ENCODE measurements at regions not wholly inside any gene's neighbourhood (a gene's known extent, or its start where the extent isn't known, plus 50 kb on each side); places are given as distances from the start of the nearest gene placed in this dataset.

DNA sequence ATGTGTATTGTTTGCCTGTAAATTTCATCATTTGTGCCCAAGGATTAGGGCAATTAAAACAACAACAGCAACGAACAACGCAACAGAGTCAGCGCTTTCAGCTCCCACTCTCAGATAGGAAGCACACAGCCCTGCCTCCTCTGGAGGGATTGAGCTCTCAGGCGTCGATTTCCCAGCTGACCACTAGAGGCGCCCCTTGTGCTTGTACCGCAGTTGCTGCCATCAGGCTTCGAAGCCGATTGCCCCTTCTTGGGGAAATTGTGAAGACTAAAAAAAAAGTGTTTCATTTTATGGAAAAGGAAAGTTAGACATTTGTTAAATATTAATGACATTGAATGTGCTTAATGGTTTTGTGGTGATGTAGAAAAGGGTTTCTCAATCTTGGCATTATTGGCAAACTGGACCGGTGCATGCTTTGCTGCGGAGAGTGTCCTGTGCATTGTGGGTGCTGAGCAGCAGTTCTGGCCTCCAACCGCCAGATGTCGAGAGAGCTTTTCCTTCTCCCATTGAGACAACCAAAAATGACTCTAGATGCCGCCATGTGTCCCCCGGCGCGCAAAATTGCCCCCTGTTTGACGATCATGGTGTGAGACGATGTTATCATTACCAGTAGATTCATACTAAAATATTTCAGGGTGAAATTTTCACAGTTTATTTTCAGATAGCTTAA, 650.4 kb upstream of the RBFOX1 start:
- TF ChIP-seq TAF1 (IDR thresholded peaks at IDR 0.05; ENCODE audit: borderline replicate concordance, insufficient read depth, low read length) (no peak), FOXP2 (optimal IDR thresholded peaks at IDR 0.05; ENCODE audit: borderline replicate concordance, extremely low read depth, extremely low read length, insufficient read depth) (no peak), SIN3A (IDR thresholded peaks at IDR 0.05; ENCODE audit: borderline replicate concordance, insufficient read depth, low read length) (no peak), POLR2AphosphoS5 (IDR thresholded peaks at IDR 0.05; ENCODE audit: low read depth, low read length) (no peak)
- TF ChIP-seq, protein P1, sequence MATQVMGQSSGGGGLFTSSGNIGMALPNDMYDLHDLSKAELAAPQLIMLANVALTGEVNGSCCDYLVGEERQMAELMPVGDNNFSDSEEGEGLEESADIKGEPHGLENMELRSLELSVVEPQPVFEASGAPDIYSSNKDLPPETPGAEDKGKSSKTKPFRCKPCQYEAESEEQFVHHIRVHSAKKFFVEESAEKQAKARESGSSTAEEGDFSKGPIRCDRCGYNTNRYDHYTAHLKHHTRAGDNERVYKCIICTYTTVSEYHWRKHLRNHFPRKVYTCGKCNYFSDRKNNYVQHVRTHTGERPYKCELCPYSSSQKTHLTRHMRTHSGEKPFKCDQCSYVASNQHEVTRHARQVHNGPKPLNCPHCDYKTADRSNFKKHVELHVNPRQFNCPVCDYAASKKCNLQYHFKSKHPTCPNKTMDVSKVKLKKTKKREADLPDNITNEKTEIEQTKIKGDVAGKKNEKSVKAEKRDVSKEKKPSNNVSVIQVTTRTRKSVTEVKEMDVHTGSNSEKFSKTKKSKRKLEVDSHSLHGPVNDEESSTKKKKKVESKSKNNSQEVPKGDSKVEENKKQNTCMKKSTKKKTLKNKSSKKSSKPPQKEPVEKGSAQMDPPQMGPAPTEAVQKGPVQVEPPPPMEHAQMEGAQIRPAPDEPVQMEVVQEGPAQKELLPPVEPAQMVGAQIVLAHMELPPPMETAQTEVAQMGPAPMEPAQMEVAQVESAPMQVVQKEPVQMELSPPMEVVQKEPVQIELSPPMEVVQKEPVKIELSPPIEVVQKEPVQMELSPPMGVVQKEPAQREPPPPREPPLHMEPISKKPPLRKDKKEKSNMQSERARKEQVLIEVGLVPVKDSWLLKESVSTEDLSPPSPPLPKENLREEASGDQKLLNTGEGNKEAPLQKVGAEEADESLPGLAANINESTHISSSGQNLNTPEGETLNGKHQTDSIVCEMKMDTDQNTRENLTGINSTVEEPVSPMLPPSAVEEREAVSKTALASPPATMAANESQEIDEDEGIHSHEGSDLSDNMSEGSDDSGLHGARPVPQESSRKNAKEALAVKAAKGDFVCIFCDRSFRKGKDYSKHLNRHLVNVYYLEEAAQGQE (IDR thresholded peaks at IDR 0.05; ENCODE audit: insufficient read depth in 1 of 2, low read depth in 2 of 2, low read length in 2 of 2) = no peak

DNA sequence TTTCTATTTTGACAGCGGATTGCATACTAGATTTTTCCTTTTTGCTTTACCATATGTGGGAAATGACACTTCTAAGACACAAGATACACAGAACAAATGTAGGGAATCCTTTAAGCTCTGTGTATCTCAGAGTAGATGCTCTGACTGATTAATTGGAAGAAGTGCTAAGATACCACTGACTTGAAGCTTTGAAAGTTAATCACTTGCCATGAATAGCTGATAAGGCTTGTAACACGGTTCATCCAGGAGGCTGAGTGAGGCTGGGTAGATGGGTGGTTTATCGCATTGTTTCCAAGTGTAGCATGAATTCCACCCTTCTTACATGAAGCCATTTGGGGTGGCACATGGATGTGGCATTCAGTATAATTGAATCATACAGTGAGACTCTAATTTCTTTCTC, 654.1 kb upstream of the RBFOX1 start:
- TF ChIP-seq TAF1 (IDR thresholded peaks at IDR 0.05; ENCODE audit: borderline replicate concordance, insufficient read depth, low read length) (no peak), SIN3A (IDR thresholded peaks at IDR 0.05; ENCODE audit: borderline replicate concordance, insufficient read depth, low read length) (no peak), POLR2AphosphoS5 (IDR thresholded peaks at IDR 0.05; ENCODE audit: low read depth, low read length) (no peak), FOXP2 (optimal IDR thresholded peaks at IDR 0.05; ENCODE audit: borderline replicate concordance, extremely low read depth, extremely low read length, insufficient read depth) (no peak)
- TF ChIP-seq, protein P1 (IDR thresholded peaks at IDR 0.05; ENCODE audit: insufficient read depth in 1 of 2, low read depth in 2 of 2, low read length in 2 of 2) = no peak

DNA sequence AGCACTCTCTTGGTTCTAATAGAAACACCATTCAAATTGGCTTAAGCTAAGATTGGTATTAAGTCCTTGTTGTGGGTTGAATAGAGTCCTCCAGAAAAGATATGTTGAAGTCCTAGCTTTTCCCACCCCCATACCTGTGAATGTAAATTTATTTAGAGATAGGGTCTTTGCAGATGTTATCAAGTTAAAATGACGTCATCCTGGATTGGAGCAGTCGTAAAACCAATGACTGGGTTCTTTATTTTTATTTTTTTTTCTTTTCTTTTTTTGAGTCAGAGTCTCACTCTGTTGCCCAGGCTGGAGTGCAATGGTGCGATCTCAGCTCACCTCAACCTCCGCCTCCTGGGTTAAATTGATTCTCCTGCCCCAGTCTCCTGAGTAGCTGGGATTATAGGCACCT, 658.6 kb upstream of the RBFOX1 start:
- TF ChIP-seq POLR2AphosphoS5 (IDR thresholded peaks at IDR 0.05; ENCODE audit: low read depth, low read length) (no peak), FOXP2 (optimal IDR thresholded peaks at IDR 0.05; ENCODE audit: borderline replicate concordance, extremely low read depth, extremely low read length, insufficient read depth) (no peak), SIN3A (IDR thresholded peaks at IDR 0.05; ENCODE audit: borderline replicate concordance, insufficient read depth, low read length) (no peak), TAF1 (IDR thresholded peaks at IDR 0.05; ENCODE audit: borderline replicate concordance, insufficient read depth, low read length) (no peak)
- TF ChIP-seq, protein P1 (IDR thresholded peaks at IDR 0.05; ENCODE audit: insufficient read depth in 1 of 2, low read depth in 2 of 2, low read length in 2 of 2) = no peak

DNA sequence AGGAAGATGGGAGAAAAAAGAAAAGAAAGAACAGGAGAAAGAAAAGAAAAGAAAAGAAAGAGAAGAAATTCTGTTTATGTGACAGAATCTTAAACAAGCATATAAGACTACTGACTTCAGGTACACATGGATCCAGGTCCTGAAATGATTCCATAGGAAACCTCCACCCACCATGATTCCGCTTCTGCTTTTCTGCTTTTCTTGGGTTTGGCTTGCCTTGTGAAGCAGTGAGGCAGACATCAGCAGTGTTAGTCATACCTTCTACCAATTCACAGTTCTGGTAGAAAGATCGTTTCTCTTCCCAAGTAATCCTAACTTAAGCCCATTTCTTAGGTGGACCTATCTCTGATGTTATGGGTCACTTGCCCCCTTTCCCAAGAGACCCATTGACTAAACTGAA, 660.1 kb upstream of the RBFOX1 start:
- no peak for TF ChIP-seq FOXP2 (optimal IDR thresholded peaks at IDR 0.05; ENCODE audit: borderline replicate concordance, extremely low read depth, extremely low read length, insufficient read depth)
- no peak for TF ChIP-seq TAF1 (IDR thresholded peaks at IDR 0.05; ENCODE audit: borderline replicate concordance, insufficient read depth, low read length)
- TF ChIP-seq, protein P1 (IDR thresholded peaks at IDR 0.05; ENCODE audit: insufficient read depth in 1 of 2, low read depth in 2 of 2, low read length in 2 of 2) = no peak
- no peak for TF ChIP-seq POLR2AphosphoS5 (IDR thresholded peaks at IDR 0.05; ENCODE audit: low read depth, low read length)
- no peak for TF ChIP-seq SIN3A (IDR thresholded peaks at IDR 0.05; ENCODE audit: borderline replicate concordance, insufficient read depth, low read length)
